ENCODE measurements at regions not wholly inside any gene's neighbourhood (a gene's known extent, or its start where the extent isn't known, plus 50 kb on each side); places are given as distances from the start of the nearest gene placed in this dataset.
"Not testable (repeated sequence)": the region's sequence is repeated elsewhere in the genome, so short reads cannot be mapped to it uniquely, and the experiment has no call there.

- DNase-seq (ENCODE audit: low spot score), result no peak
- intact Hi-C loops (cut with DNase I), result no loop called here
Observed at GRCh38 chr5:58183786-58184085, 276.1 kb downstream of the PLK2 start.

- DNase-seq (ENCODE audit: low spot score), result no peak
- intact Hi-C loops (cut with DNase I), result no loop called here
Observed at GRCh38 chr5:58183078-58183785, 276.7 kb downstream of the PLK2 start.

GRCh38 chr5:58182287-58182841 is 277.5 kb downstream of the PLK2 start:
- DNase-seq (ENCODE audit: low spot score), result no peak
- intact Hi-C loops (cut with DNase I), result no loop called here

- intact Hi-C loops (cut with DNase I), result no loop called here
- no peak for DNase-seq (ENCODE audit: low spot score)
Observed at GRCh38 chr5:58181578-58182286, 278.2 kb downstream of the PLK2 start.

GRCh38 chr5:58172946-58173345 is 286.9 kb downstream of the PLK2 start:
- DNase-seq (ENCODE audit: low spot score), result no peak
- intact Hi-C loops (cut with DNase I), result no loop called here

GRCh38 chr5:58165152-58165551 is 294.7 kb downstream of the PLK2 start:
- DNase-seq (ENCODE audit: low spot score), result no peak
- intact Hi-C loops (cut with DNase I), result no loop called here

GRCh38 chr5:58161889-58162288 is 298.0 kb downstream of the PLK2 start:
- DNase-seq (ENCODE audit: low spot score); intact Hi-C loops (cut with DNase I): not testable (repeated sequence)

- DNase-seq (ENCODE audit: low spot score), result peak; percentile 75
- intact Hi-C loops (cut with DNase I), result no loop called here
Observed at GRCh38 chr5:58156973-58157701, 302.7 kb downstream of the PLK2 start.

GRCh38 chr5:58156361-58156760 is 303.5 kb downstream of the PLK2 start:
- intact Hi-C loops (cut with DNase I), result no loop called here
- no peak for DNase-seq (ENCODE audit: low spot score)

GRCh38 chr5:58153255-58153654 is 306.6 kb downstream of the PLK2 start:
- no peak for DNase-seq (ENCODE audit: low spot score)
- intact Hi-C loops (cut with DNase I), result no loop called here

GRCh38 chr5:58151414-58151813 is 308.5 kb downstream of the PLK2 start:
- intact Hi-C loops (cut with DNase I), result no loop called here
- DNase-seq (ENCODE audit: low spot score), result no peak

- intact Hi-C loops (cut with DNase I), result no loop called here
- no peak for DNase-seq (ENCODE audit: low spot score)
Observed at GRCh38 chr5:58150926-58151325, 309.0 kb downstream of the PLK2 start.

- intact Hi-C loops (cut with DNase I), result no loop called here
- DNase-seq (ENCODE audit: low spot score), result no peak
Observed at GRCh38 chr5:58149746-58150145, 310.1 kb downstream of the PLK2 start.

- intact Hi-C loops (cut with DNase I), result no loop called here
- no peak for DNase-seq (ENCODE audit: low spot score)
Observed at GRCh38 chr5:58149345-58149744, 310.5 kb downstream of the PLK2 start.

- DNase-seq (ENCODE audit: low spot score), result no peak
- intact Hi-C loops (cut with DNase I), result no loop called here
Observed at GRCh38 chr5:58148254-58148775, 311.6 kb downstream of the PLK2 start.

- intact Hi-C loops (cut with DNase I), result no loop called here
- no peak for DNase-seq (ENCODE audit: low spot score)
Observed at GRCh38 chr5:58145397-58145934, 314.4 kb downstream of the PLK2 start.

GRCh38 chr5:58143727-58144126 is 316.2 kb downstream of the PLK2 start:
- DNase-seq (ENCODE audit: low spot score), result no peak
- intact Hi-C loops (cut with DNase I), result no loop called here

GRCh38 chr5:58143181-58143580 is 316.7 kb downstream of the PLK2 start:
- intact Hi-C loops (cut with DNase I), result no loop called here
- no peak for DNase-seq (ENCODE audit: low spot score)

GRCh38 chr5:58138791-58139190 is 321.1 kb downstream of the PLK2 start:
- intact Hi-C loops (cut with DNase I), result no loop called here
- DNase-seq (ENCODE audit: low spot score), result no peak

GRCh38 chr5:58136406-58136805 is 323.5 kb downstream of the PLK2 start:
- intact Hi-C loops (cut with DNase I), result no loop called here

More at GRCh38 chr5:58136406-58136805, 323.5 kb downstream of the PLK2 start:
- no peak for DNase-seq (ENCODE audit: low spot score)
